ENCODE measurements at regions not wholly inside any gene's neighbourhood (a gene's known extent, or its start where the extent isn't known, plus 50 kb on each side); places are given as distances from the start of the nearest gene placed in this dataset.

DNA sequence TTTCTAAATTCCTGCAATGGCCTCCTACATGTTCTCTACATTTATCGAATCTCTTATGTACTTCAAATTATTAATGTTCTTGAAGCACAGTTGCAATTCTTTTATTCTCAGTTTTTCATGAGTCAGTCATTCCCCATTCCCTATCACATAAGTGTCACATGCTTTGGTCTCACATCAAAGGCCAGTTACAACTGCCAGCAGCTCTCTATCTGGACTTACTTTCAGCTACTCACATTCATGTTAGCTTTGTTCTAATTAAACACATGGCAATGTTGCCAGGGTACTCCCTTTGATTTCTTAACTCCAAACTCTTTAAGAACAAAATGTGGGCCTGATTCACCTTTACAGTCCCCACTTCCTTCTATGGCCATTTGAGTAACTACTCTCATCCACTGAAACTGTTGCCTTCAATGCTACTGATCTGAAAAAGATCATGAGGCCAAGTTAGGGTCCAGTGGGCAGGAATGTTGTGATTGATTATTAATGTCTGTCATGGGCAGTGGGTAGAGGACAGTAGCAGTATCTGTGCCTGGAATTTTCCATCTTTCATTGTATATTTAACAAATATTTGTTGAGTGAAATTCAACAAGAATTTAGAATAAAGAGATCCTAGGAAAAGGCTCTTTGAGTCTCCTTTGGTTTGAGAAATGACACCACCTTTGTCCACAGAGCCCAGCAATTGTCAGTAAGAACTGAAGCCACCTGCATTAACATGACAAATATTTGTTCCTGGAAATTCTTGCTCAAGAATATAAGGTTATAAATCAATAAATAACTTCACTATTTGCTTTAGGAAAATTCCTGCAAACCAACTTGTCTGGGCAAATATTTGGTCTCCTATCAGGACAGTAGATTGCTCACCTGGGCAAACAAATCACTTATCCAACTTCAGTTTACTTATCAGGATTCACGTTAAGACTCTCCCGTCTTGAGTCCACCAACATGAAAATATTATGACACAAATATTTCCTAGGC lies 153.6 kb upstream of the SAMSN1 start:
- Mint-ChIP-seq H3K27ac (ENCODE audit: unreplicated experiment) (no peak overlapping the region), H3K36me3 (ENCODE audit: low read depth, unreplicated experiment) (no peaks in the 10 kb centered on the region), H3K4me3 (ENCODE audit: unreplicated experiment) (no peak overlapping the region), H3K9me3 (ENCODE audit: unreplicated experiment) (no peaks in the 10 kb centered on the region), H3K27me3 (ENCODE audit: low read depth, unreplicated experiment) (no peaks in the 10 kb centered on the region), H3K4me1 (ENCODE audit: low read depth, unreplicated experiment) (no peaks in the 10 kb centered on the region)
- Histone ChIP-seq H3K9me3 (ENCODE audit: insufficient read depth, low read depth, low read length) (no peaks in the 10 kb centered on the region), H3K27me3 (ENCODE audit: insufficient read depth, low read length) (no peaks in the 10 kb centered on the region), H2AFZ (ENCODE audit: low read depth, low read length) (no peak overlapping the region), H3K9ac (ENCODE audit: low read length) (no peak overlapping the region), H3K79me2 (ENCODE audit: insufficient read depth, low read length) (no peaks in the 10 kb centered on the region), H3K27ac (ENCODE audit: low read depth, low read length) (no peak overlapping the region), H3K4me2 (ENCODE audit: low read length) (no peak overlapping the region), H3K36me3 (ENCODE audit: insufficient read depth, low read length) (no peaks in the 10 kb centered on the region), H3K4me1 (ENCODE audit: insufficient read depth, low read length) (no peaks in the 10 kb centered on the region), H3K4me3 (ENCODE audit: insufficient read depth, low read depth, low read length) (no peak overlapping the region), H4K20me1 (ENCODE audit: insufficient read depth, low read length) (no peaks in the 10 kb centered on the region)
- DNase-seq (ENCODE audit: low read depth) = no peak
- no peak for FAIRE-seq
- TF ChIP-seq EZH2 (IDR thresholded peaks at IDR 0.05; ENCODE audit: insufficient read depth, low read length) = no peak

DNA sequence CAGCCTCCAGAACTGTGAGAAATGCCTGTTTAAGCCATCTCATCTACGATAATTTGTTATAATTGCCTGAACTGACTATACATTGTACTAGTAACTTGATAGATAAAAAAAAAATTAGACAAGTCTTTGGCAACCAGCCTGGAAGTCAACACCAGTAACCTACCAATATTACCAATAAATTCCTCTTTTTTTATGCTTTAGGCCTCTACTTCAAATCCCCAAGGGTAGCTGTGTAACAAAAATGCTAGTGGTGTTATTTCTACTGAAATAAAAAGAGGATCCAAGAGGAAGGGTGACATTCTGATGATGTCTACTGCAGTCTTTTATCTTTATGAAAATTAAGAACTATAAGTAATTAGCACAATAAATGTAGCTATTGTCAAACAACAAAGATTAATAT lies 151.7 kb upstream of the SAMSN1 start:
- Histone ChIP-seq H2AFZ (ENCODE audit: low read depth, low read length) (no peak overlapping the region), H3K4me3 (ENCODE audit: insufficient read depth, low read depth, low read length) (no peak overlapping the region), H4K20me1 (ENCODE audit: insufficient read depth, low read length) (no peaks in the 10 kb centered on the region), H3K9ac (ENCODE audit: low read length) (no peak overlapping the region), H3K36me3 (ENCODE audit: insufficient read depth, low read length) (no peaks in the 10 kb centered on the region), H3K79me2 (ENCODE audit: insufficient read depth, low read length) (no peaks in the 10 kb centered on the region), H3K4me2 (ENCODE audit: low read length) (no peak overlapping the region), H3K27me3 (ENCODE audit: insufficient read depth, low read length) (no peaks in the 10 kb centered on the region), H3K27ac (ENCODE audit: low read depth, low read length) (no peak overlapping the region), H3K4me1 (ENCODE audit: insufficient read depth, low read length) (no peaks in the 10 kb centered on the region), H3K9me3 (ENCODE audit: insufficient read depth, low read depth, low read length) (no peaks in the 10 kb centered on the region)
- H3K4me1 Mint-ChIP-seq (ENCODE audit: low read depth, unreplicated experiment) = no peaks in the 10 kb centered on the region
- no peak for FAIRE-seq
- H3K27me3 Mint-ChIP-seq (ENCODE audit: low read depth, unreplicated experiment) = no peaks in the 10 kb centered on the region
- H3K9me3 Mint-ChIP-seq (ENCODE audit: unreplicated experiment) = no peaks in the 10 kb centered on the region
- H3K36me3 Mint-ChIP-seq (ENCODE audit: low read depth, unreplicated experiment) = no peaks in the 10 kb centered on the region
- DNase-seq (ENCODE audit: low read depth) = no peak
- TF ChIP-seq, protein P1, sequence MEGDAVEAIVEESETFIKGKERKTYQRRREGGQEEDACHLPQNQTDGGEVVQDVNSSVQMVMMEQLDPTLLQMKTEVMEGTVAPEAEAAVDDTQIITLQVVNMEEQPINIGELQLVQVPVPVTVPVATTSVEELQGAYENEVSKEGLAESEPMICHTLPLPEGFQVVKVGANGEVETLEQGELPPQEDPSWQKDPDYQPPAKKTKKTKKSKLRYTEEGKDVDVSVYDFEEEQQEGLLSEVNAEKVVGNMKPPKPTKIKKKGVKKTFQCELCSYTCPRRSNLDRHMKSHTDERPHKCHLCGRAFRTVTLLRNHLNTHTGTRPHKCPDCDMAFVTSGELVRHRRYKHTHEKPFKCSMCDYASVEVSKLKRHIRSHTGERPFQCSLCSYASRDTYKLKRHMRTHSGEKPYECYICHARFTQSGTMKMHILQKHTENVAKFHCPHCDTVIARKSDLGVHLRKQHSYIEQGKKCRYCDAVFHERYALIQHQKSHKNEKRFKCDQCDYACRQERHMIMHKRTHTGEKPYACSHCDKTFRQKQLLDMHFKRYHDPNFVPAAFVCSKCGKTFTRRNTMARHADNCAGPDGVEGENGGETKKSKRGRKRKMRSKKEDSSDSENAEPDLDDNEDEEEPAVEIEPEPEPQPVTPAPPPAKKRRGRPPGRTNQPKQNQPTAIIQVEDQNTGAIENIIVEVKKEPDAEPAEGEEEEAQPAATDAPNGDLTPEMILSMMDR (IDR thresholded peaks at IDR 0.05; ENCODE audit: insufficient read depth, low read depth, low read length) = no peak
- TF ChIP-seq EZH2 (IDR thresholded peaks at IDR 0.05; ENCODE audit: insufficient read depth, low read length) = no peak
- no peak overlapping the region for H3K4me3 Mint-ChIP-seq (ENCODE audit: unreplicated experiment)
- H3K27ac Mint-ChIP-seq (ENCODE audit: unreplicated experiment) = no peak overlapping the region

DNA sequence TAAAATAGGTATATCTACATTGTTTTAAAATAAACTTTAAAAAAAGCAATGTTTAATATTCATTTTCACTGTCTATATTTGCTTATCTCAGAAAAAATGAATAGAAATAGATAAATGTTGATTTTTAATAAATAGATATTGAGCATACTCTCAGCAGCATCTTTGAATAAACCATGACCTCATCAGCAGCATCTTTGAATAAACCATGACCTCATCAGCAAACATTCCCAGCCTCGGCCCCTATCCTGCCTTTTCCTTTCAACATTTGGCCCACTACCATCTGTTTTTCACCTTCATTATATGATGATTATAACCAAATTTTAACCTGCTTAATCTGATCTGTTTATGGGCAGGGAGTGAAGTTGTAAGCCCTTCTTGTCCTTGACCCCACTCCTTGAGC lies 148.7 kb upstream of the SAMSN1 start:
- H3K27me3 ChIP-seq (ENCODE audit: insufficient read depth, low read length) = no peaks in the 10 kb centered on the region
- no peaks in the 10 kb centered on the region for H3K79me2 ChIP-seq (ENCODE audit: insufficient read depth, low read length)
- H3K27ac Mint-ChIP-seq (ENCODE audit: unreplicated experiment) = no peak overlapping the region
- H3K27ac ChIP-seq (ENCODE audit: low read depth, low read length) = no peak overlapping the region
- H3K4me3 ChIP-seq (ENCODE audit: insufficient read depth, low read depth, low read length) = no peak overlapping the region
- H2AFZ ChIP-seq (ENCODE audit: low read depth, low read length) = no peak overlapping the region
- H3K9me3 Mint-ChIP-seq (ENCODE audit: unreplicated experiment) = no peaks in the 10 kb centered on the region
- DNase-seq (ENCODE audit: low read depth) (no peak), FAIRE-seq (no peak)
- no peak overlapping the region for H3K9ac ChIP-seq (ENCODE audit: low read length)
- no peaks in the 10 kb centered on the region for H3K4me1 ChIP-seq (ENCODE audit: insufficient read depth, low read length)
- H3K4me1 Mint-ChIP-seq (ENCODE audit: low read depth, unreplicated experiment) = peaks cover 3% of the 10 kb centered on the region
- H3K27me3 Mint-ChIP-seq (ENCODE audit: low read depth, unreplicated experiment) = no peaks in the 10 kb centered on the region
- H3K36me3 Mint-ChIP-seq (ENCODE audit: low read depth, unreplicated experiment) = no peaks in the 10 kb centered on the region
- no peak overlapping the region for H3K4me2 ChIP-seq (ENCODE audit: low read length)
- no peaks in the 10 kb centered on the region for H3K9me3 ChIP-seq (ENCODE audit: insufficient read depth, low read depth, low read length)
- H3K36me3 ChIP-seq (ENCODE audit: insufficient read depth, low read length) = no peaks in the 10 kb centered on the region
- TF ChIP-seq, protein P1 (IDR thresholded peaks at IDR 0.05; ENCODE audit: insufficient read depth, low read depth, low read length) = no peak
- no peak for TF ChIP-seq EZH2 (IDR thresholded peaks at IDR 0.05; ENCODE audit: insufficient read depth, low read length)
- H4K20me1 ChIP-seq (ENCODE audit: insufficient read depth, low read length) = no peaks in the 10 kb centered on the region
- no peak overlapping the region for H3K4me3 Mint-ChIP-seq (ENCODE audit: unreplicated experiment)

Data from astrocyte (in vitro differentiated cells and primary cell).